ENCODE measurements at regions not wholly inside any gene's neighbourhood (a gene's known extent, or its start where the extent isn't known, plus 50 kb on each side); places are given as distances from the start of the nearest gene placed in this dataset.

DNA sequence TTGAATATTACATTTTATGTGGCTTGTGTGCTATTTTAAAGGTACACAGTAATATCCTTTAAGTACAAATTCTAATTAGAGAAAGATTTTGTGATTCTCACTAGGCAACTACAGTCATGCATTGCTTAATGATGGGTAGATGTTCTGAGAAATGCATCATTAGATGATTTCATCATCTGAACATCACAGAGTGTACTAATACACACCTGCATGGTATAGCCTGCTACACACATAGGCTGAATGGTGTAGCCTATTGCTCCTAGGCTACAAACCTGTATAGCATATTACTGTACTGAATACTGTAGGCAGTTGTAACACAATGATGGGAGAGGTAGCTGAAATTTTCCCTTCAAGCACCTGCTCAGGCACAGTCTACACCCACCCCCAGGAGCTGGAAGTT, 217.4 kb upstream of the EOMES start:
- TF ChIP-seq, protein P1, sequence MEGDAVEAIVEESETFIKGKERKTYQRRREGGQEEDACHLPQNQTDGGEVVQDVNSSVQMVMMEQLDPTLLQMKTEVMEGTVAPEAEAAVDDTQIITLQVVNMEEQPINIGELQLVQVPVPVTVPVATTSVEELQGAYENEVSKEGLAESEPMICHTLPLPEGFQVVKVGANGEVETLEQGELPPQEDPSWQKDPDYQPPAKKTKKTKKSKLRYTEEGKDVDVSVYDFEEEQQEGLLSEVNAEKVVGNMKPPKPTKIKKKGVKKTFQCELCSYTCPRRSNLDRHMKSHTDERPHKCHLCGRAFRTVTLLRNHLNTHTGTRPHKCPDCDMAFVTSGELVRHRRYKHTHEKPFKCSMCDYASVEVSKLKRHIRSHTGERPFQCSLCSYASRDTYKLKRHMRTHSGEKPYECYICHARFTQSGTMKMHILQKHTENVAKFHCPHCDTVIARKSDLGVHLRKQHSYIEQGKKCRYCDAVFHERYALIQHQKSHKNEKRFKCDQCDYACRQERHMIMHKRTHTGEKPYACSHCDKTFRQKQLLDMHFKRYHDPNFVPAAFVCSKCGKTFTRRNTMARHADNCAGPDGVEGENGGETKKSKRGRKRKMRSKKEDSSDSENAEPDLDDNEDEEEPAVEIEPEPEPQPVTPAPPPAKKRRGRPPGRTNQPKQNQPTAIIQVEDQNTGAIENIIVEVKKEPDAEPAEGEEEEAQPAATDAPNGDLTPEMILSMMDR (IDR thresholded peaks at IDR 0.05) = no peak
- no peak for TF ChIP-seq POLR2A (IDR thresholded peaks at IDR 0.05)
- no peak for TF ChIP-seq POLR2AphosphoS5 (IDR thresholded peaks at IDR 0.05; ENCODE audit: insufficient read depth in 1 of 2, low read depth in 1 of 2)
